IMR-90 (cell line): ENCODE measurements at regions not wholly inside any gene's neighbourhood (a gene's known extent, or its start where the extent isn't known, plus 50 kb on each side); places are given as distances from the start of the nearest gene placed in this dataset.

ENCODE experiments used
- ATAC-seq: fragments of 200-7000 bp; cut with Tn5 transposase; 2 replicates; pipeline ENCODE4 v1.9.1; 2020; ENCODE audit warnings: low read depth, mild to moderate bottlenecking, moderate library complexity
- BruUV-seq: library from RNA; stranded (reverse); fragments of 400-500 nt; replicated peaks from 2 replicates; lab custom pipeline; 2021; lab: Mats Ljungman, UMichigan
- CTCF ChIA-PET: fragments of 300-600 bp; formaldehyde crosslinking; extraction: SDS; loops from one replicate; lab custom pipeline; 2021; ENCODE audit warnings: antibody characterized with exemption; lab: Yijun Ruan, JAX
- POLR2A ChIA-PET: fragments of 300-600 bp; sonication (Branson Sonifier 250); formaldehyde crosslinking; loops from one replicate; lab custom pipeline; 2022; ENCODE audit warnings: antibody characterized with exemption; ENCODE audit not compliant: unreplicated experiment; lab: Charles Lee
- DNase-seq: peaks from one replicate; pipeline ENCODE4 v3.0.0; 2013
- H2AFZ ChIP-seq: replicated peaks from 2 replicates; pipeline ENCODE3; 2013; ENCODE audit warnings: low read length, mild to moderate bottlenecking; ENCODE audit not compliant: poor library complexity
- H2AK5ac ChIP-seq: 2 replicates; pipeline ENCODE4 v1.6.1; 2013; ENCODE audit warnings: low read depth, low read length, inconsistent platforms
- H2AK9ac ChIP-seq: replicated peaks from 2 replicates; pipeline ENCODE3; 2013; ENCODE audit warnings: mild to moderate bottlenecking, low read depth, low read length, moderate library complexity; ENCODE audit not compliant: poor library complexity
- H2BK120ac ChIP-seq: 2 replicates; pipeline ENCODE4 v1.6.1; 2013; ENCODE audit warnings: low read depth, low read length, inconsistent platforms
- H2BK15ac ChIP-seq: 3 replicates; pipeline ENCODE4 v1.6.1; 2013; ENCODE audit warnings: low read depth, low read length, inconsistent platforms
- H2BK20ac ChIP-seq: 2 replicates; pipeline ENCODE4 v1.6.1; 2013; ENCODE audit warnings: low read depth, mild to moderate bottlenecking, inconsistent platforms, low read length, moderate library complexity
- H2BK5ac ChIP-seq: 2 replicates; pipeline ENCODE4 v1.6.1; 2013; ENCODE audit warnings: mild to moderate bottlenecking, low read depth, low read length, inconsistent platforms; ENCODE audit not compliant: poor library complexity, severe bottlenecking
- H3K14ac ChIP-seq: replicated peaks from 2 replicates; pipeline ENCODE4 v1.6.1; 2013; ENCODE audit warnings: low read depth, low read length, inconsistent platforms
- H3K18ac ChIP-seq: 2 replicates; pipeline ENCODE4 v1.6.1; 2013; ENCODE audit warnings: low read depth, low read length, control low read depth
- H3K23ac ChIP-seq: 2 replicates; pipeline ENCODE4 v1.6.1; 2013; ENCODE audit warnings: low read depth, low read length, inconsistent platforms
- H3K27ac ChIP-seq: 2 replicates; pipeline ENCODE4 v1.5.1; 2013; ENCODE audit warnings: mild to moderate bottlenecking, control low read depth, low read length; ENCODE audit not compliant: insufficient read depth
- H3K27me3 ChIP-seq: 2 replicates; pipeline ENCODE4 v1.6.1; 2013; ENCODE audit warnings: low read length; ENCODE audit not compliant: control insufficient read depth, insufficient read depth
- H3K36me3 ChIP-seq: 2 replicates; pipeline ENCODE4 v1.6.1; 2013; ENCODE audit warnings: low read length, mixed read lengths; ENCODE audit not compliant: control insufficient read depth, insufficient read depth
- H3K4ac ChIP-seq: 2 replicates; pipeline ENCODE4 v1.6.1; 2013; ENCODE audit warnings: low read depth, low read length, inconsistent platforms
- H3K4me1 ChIP-seq: 2 replicates; pipeline ENCODE4 v1.6.1; 2013; ENCODE audit warnings: low read length, mixed read lengths; ENCODE audit not compliant: control insufficient read depth, insufficient read depth
- H3K4me2 ChIP-seq: 2 replicates; pipeline ENCODE4 v1.6.1; 2013; ENCODE audit warnings: low read depth, mild to moderate bottlenecking, control low read depth, low read length, moderate library complexity
- H3K4me3 ChIP-seq: 2 replicates; pipeline ENCODE4 v1.5.1; 2013; ENCODE audit warnings: low read depth, mild to moderate bottlenecking, control low read depth, low read length, moderate library complexity; ENCODE audit not compliant: insufficient read depth
- H3K56ac ChIP-seq: 2 replicates; pipeline ENCODE4 v1.6.1; 2013; ENCODE audit warnings: low read length, inconsistent platforms; ENCODE audit not compliant: insufficient read depth; ENCODE audit errors: extremely low read depth
- H3K79me1 ChIP-seq, 2 experiments: 2 replicates each; pipeline ENCODE4 v1.6.1; 2013; ENCODE audit warnings: low read length in 2 of 2, inconsistent platforms in 1 of 2, low read depth in 1 of 2
- H3K9ac ChIP-seq: 2 replicates; pipeline ENCODE4 v1.6.1; 2013; ENCODE audit warnings: low read depth, low read length, control low read depth
- H3K9me1 ChIP-seq: 2 replicates; pipeline ENCODE4 v1.6.1; 2013; ENCODE audit warnings: low read length, inconsistent platforms; ENCODE audit not compliant: insufficient read depth
- H3K9me3 ChIP-seq: 2 replicates; pipeline ENCODE4 v1.6.1; 2013; ENCODE audit warnings: low read length; ENCODE audit not compliant: control insufficient read depth, insufficient read depth
- H4K20me1 ChIP-seq: 2 replicates; pipeline ENCODE4 v1.6.1; 2013; ENCODE audit warnings: low read length, inconsistent platforms; ENCODE audit not compliant: insufficient read depth
- H4K5ac ChIP-seq: 2 replicates; pipeline ENCODE4 v1.6.1; 2013; ENCODE audit warnings: mild to moderate bottlenecking, low read depth, low read length, control low read depth
- H4K8ac ChIP-seq, 2 experiments: 2 replicates each; pipeline ENCODE4 v1.6.1; 2013; ENCODE audit warnings: low read depth in 2 of 2, low read length in 2 of 2, control low read depth in 1 of 2, inconsistent platforms in 1 of 2
- H4K91ac ChIP-seq: 2 replicates; pipeline ENCODE4 v1.6.1; 2013; ENCODE audit warnings: low read depth, low read length, inconsistent platforms; ENCODE audit not compliant: insufficient read depth
- CEBPB ChIP-seq: IDR thresholded peaks from 2 replicates; pipeline ENCODE4 v1.6.1; 2012; ENCODE audit warnings: low read depth, low read length, improper control_type of control experiment
- RCOR1 ChIP-seq: IDR thresholded peaks from 2 replicates; pipeline ENCODE4 v1.6.1; 2012; ENCODE audit warnings: mild to moderate bottlenecking, low read length, improper control_type of control experiment; ENCODE audit not compliant: insufficient replicate concordance
- WGBS, 2 experiments: methylation state at CpG; one replicate each; pipeline versions ENCODE4 v1.1.5 to v1.1.7; 2013; ENCODE audit warnings: missing lambda C conversion rate in 2 of 2; ENCODE audit not compliant: insufficient read length in 1 of 2; ENCODE audit errors: extremely low coverage in 2 of 2; 5-methylcytosine and 5-hydroxymethylcytosine counted together
- dilution Hi-C: fragments of 300-500 bp; cut with HindIII; formaldehyde crosslinking; loops from one replicate; pipeline ENCODE4 v1.14.3; 2018; ENCODE audit warnings: low sequenced_read_pairs; ENCODE audit not compliant: unreplicated experiment
- in situ Hi-C: fragments of 300-500 bp; cut with MboI; formaldehyde crosslinking; loops from 3 replicates; pipeline ENCODE4 v1.14.3; 2019; ENCODE audit warnings: low sequenced_read_pairs, inconsistent platforms, mixed read lengths
- intact Hi-C: fragments of 100-400 bp; cut with micrococcal nuclease; formaldehyde crosslinking; loops from 2 replicates; pipeline ENCODE4 v1.10.0; 2022
- TF ChIP-seq, protein P1 (sequence below): fragments of 150-350 bp; IDR thresholded peaks from 2 replicates; pipeline ENCODE4 v1.6.1; 2017; ENCODE audit warnings: mild to moderate bottlenecking, antibody characterized with exemption, low read length, low read depth

DNA sequence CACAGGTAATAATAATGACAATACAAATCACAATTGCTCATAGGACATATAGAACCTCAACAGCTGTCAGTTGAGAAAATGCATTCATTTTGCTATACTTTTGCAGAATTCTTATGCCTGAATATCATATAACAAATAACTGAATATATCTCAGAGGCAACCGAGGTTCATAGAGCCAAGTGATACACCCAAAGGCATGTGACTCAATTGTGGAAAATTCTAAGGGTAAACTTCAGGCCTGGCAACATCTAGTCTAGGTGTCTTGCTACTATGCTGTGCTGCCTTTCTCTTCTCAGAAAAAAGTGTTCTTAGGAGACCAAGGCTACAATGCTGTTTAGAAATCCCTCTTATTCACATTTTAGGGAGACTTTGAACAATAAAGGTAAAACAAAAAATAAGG is 270.7 kb downstream of the BAMBI start:
- Histone ChIP-seq H3K36me3 (no peaks in the 10 kb centered on the region), H2BK5ac (no peak overlapping the region), H2BK15ac (no peak overlapping the region), H4K5ac (no peak overlapping the region), H2AK5ac (no peak overlapping the region), H4K20me1 (no peaks in the 10 kb centered on the region), H3K18ac (no peak overlapping the region), H3K27me3 (no peaks in the 10 kb centered on the region), H2AK9ac (no peak overlapping the region), H4K8ac (no peak overlapping the region), H3K9me1 (peaks cover 4% of the 10 kb centered on the region; the same call in 1 of the 2 replicates), H3K27ac (no peak overlapping the region), H3K4me1 (peaks cover 3% of the 10 kb centered on the region), H3K9me3 (no peaks in the 10 kb centered on the region; the same call in 1 of the 2 replicates), H2BK120ac (no peak overlapping the region), H3K79me1 (no peaks in the 10 kb centered on the region), H3K4me2 (no peak overlapping the region), H3K4ac (no peak overlapping the region), H3K56ac (no peak overlapping the region), H4K91ac (no peak overlapping the region), H2BK20ac (peak overlapping the region; percentile 35; the same call in 1 of the 2 replicates), H2AFZ (no peak overlapping the region), H3K9ac (no peak overlapping the region), H3K23ac (no peak overlapping the region), H3K4me3 (no peak overlapping the region), H3K14ac (no peak overlapping the region)
- DNase-seq (peak; percentile 49), ATAC-seq (peak; percentile 67)
- dilution Hi-C loops: no loop called here
- in situ Hi-C loops: no loop called here
- intact Hi-C loops: no loop called here
- no CpG with 5 or more reads among the region's 1 CpG for WGBS, 2 experiments
- ChIA-PET POLR2A (no interaction called here), CTCF (no interaction called here)
- TF ChIP-seq, protein P1, sequence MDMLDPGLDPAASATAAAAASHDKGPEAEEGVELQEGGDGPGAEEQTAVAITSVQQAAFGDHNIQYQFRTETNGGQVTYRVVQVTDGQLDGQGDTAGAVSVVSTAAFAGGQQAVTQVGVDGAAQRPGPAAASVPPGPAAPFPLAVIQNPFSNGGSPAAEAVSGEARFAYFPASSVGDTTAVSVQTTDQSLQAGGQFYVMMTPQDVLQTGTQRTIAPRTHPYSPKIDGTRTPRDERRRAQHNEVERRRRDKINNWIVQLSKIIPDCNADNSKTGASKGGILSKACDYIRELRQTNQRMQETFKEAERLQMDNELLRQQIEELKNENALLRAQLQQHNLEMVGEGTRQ: peak; percentile 28; the same call in 1 of the 2 replicates
- TF ChIP-seq RCOR1: no peak
- no peak for TF ChIP-seq CEBPB
- no TSS peak for BruUV-seq
